ENCODE measurements at regions not wholly inside any gene's neighbourhood (a gene's known extent, or its start where the extent isn't known, plus 50 kb on each side); places are given as distances from the start of the nearest gene placed in this dataset.

DNA sequence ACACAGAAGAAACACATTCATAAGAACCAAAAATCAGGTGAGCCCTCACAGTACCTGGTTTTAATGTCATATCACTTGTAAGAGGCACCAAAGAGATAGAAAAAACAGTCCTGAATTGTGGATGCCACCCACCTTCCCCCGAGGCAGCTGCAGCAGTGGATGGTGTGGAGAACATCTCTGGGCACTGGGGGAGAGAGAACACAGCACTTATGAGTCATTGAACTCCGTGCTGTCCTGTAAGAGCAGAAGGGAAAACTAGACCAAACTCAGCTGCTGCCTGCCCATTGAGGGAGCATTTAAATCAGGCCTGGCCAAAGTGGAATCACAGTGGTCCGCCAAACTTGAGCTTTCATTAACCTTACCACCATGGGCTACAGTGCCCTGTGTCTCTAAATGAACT lies 296.2 kb downstream of the SPATA31D1 start (continued):
- TF ChIP-seq SREBF2 (IDR thresholded peaks at IDR 0.05) = no peak
- TF ChIP-seq KDM1A (IDR thresholded peaks at IDR 0.05; ENCODE audit: low read depth) = no peak
- TF ChIP-seq ZSCAN20 (CRISPR knock-in tag; IDR thresholded peaks at IDR 0.05) = no peak
- no peak for TF ChIP-seq HOXB13 (CRISPR knock-in tag; IDR thresholded peaks at IDR 0.05; ENCODE audit: low read depth)
- no peak for TF ChIP-seq JUN (IDR thresholded peaks at IDR 0.05)
- no peak for TF ChIP-seq HEYL (CRISPR knock-in tag; IDR thresholded peaks at IDR 0.05)

- POLR2A ChIA-PET = no interaction called here
Measured at GRCh38 chr9:82295181-82295580, 306.6 kb downstream of the SPATA31D1 start.

GRCh38 chr9:82299870-82300269 lies 311.3 kb downstream of the SPATA31D1 start:
- FAIRE-seq (no peak), ATAC-seq (no peak), DNase-seq (ENCODE audit: low read depth in 1 of 2, low spot score in 1 of 2) (no peak)
- Histone ChIP-seq H3K4me3 (no peak overlapping the region), H3K4me2 (no peak overlapping the region), H3K27ac (no peak overlapping the region), H3K9me3 (no peaks in the 10 kb centered on the region), H3K4me1 (no peaks in the 10 kb centered on the region)
- ChIA-PET CTCF (interaction anchor here (0.6 kb wide), 1 partner anchor 1139 kb away, joined by 3 read pairs; no protein-coding TSS in a partner anchor), POLR2A (interaction anchor here (0.6 kb wide), 1 partner anchor 504 kb away, joined by 4 read pairs; no protein-coding TSS in a partner anchor)
- TF ChIP-seq, protein P1, sequence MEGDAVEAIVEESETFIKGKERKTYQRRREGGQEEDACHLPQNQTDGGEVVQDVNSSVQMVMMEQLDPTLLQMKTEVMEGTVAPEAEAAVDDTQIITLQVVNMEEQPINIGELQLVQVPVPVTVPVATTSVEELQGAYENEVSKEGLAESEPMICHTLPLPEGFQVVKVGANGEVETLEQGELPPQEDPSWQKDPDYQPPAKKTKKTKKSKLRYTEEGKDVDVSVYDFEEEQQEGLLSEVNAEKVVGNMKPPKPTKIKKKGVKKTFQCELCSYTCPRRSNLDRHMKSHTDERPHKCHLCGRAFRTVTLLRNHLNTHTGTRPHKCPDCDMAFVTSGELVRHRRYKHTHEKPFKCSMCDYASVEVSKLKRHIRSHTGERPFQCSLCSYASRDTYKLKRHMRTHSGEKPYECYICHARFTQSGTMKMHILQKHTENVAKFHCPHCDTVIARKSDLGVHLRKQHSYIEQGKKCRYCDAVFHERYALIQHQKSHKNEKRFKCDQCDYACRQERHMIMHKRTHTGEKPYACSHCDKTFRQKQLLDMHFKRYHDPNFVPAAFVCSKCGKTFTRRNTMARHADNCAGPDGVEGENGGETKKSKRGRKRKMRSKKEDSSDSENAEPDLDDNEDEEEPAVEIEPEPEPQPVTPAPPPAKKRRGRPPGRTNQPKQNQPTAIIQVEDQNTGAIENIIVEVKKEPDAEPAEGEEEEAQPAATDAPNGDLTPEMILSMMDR (IDR thresholded peaks at IDR 0.05) = no peak
- no peak for TF ChIP-seq CBX2 (IDR thresholded peaks at IDR 0.05; ENCODE audit: borderline replicate concordance, low read depth)
- TF ChIP-seq ZNF302 (CRISPR knock-in tag; IDR thresholded peaks at IDR 0.05) = no peak
- TF ChIP-seq, protein P2, sequence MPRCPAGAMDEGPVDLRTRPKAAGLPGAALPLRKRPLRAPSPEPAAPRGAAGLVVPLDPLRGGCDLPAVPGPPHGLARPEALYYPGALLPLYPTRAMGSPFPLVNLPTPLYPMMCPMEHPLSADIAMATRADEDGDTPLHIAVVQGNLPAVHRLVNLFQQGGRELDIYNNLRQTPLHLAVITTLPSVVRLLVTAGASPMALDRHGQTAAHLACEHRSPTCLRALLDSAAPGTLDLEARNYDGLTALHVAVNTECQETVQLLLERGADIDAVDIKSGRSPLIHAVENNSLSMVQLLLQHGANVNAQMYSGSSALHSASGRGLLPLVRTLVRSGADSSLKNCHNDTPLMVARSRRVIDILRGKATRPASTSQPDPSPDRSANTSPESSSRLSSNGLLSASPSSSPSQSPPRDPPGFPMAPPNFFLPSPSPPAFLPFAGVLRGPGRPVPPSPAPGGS (IDR thresholded peaks at IDR 0.05) = no peak

More at GRCh38 chr9:82295181-82295580, 306.6 kb downstream of the SPATA31D1 start:
- Histone ChIP-seq H3K4me2 (no peak overlapping the region), H3K9me3 (no peaks in the 10 kb centered on the region), H3K27ac (no peak overlapping the region), H3K4me3 (no peak overlapping the region), H3K4me1 (no peaks in the 10 kb centered on the region)
- WGBS (ENCODE audit: missing lambda C conversion rate) = 75% methylated on average over 5 of the region's 5 CpGs
- no peak for FAIRE-seq
- CTCF ChIA-PET = no interaction called here
- TF ChIP-seq RCOR1 (IDR thresholded peaks at IDR 0.05; ENCODE audit: low read depth, low read length) (no peak), NPAS2 (CRISPR knock-in tag; IDR thresholded peaks at IDR 0.05; ENCODE audit: borderline replicate concordance) (no peak), HOXB5 (CRISPR knock-in tag; IDR thresholded peaks at IDR 0.05) (no peak), MAFK (IDR thresholded peaks at IDR 0.05; ENCODE audit: partially characterized antibody) (no peak), MYC (IDR thresholded peaks at IDR 0.05; ENCODE audit: borderline replicate concordance, low read length) (no peak), KDM5A (IDR thresholded peaks at IDR 0.05) (no peak), CBX8 (IDR thresholded peaks at IDR 0.05) (no peak), KDM1A (IDR thresholded peaks at IDR 0.05; ENCODE audit: low read depth) (no peak), SREBF2 (IDR thresholded peaks at IDR 0.05) (no peak), PHF8 (IDR thresholded peaks at IDR 0.05; ENCODE audit: borderline replicate concordance, low read depth) (no peak), USF2 (IDR thresholded peaks at IDR 0.05) (no peak), HOXA7 (CRISPR knock-in tag; IDR thresholded peaks at IDR 0.05) (no peak), MAZ (IDR thresholded peaks at IDR 0.05; ENCODE audit: borderline replicate concordance, low read depth, low read length) (no peak), HOXB13 (CRISPR knock-in tag; IDR thresholded peaks at IDR 0.05; ENCODE audit: low read depth) (no peak), PBX3 (IDR thresholded peaks at IDR 0.05) (no peak), ESRRA (IDR thresholded peaks at IDR 0.05; ENCODE audit: borderline replicate concordance, low read length) (no peak), NFE2L2 (conservative IDR thresholded peaks at IDR 0.05; ENCODE audit: low read length) (no peak)
- TF ChIP-seq, protein P3, sequence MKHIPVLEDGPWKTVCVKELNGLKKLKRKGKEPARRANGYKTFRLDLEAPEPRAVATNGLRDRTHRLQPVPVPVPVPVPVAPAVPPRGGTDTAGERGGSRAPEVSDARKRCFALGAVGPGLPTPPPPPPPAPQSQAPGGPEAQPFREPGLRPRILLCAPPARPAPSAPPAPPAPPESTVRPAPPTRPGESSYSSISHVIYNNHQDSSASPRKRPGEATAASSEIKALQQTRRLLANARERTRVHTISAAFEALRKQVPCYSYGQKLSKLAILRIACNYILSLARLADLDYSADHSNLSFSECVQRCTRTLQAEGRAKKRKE (CRISPR knock-in tag; IDR thresholded peaks at IDR 0.05; ENCODE audit: low read depth) = no peak
- no peak for DNase-seq (ENCODE audit: low read depth in 1 of 2, low spot score in 1 of 2)
- no peak for ATAC-seq

Measured in A549 (cell line).